Inferior parietal cortex (tissue), 1 donor: ENCODE measurements at regions not wholly inside any gene's neighbourhood (a gene's known extent, or its start where the extent isn't known, plus 50 kb on each side); places are given as distances from the start of the nearest gene placed in this dataset.

Experiments
- DNase-seq: peaks from one replicate; pipeline ENCODE4 v3.0.0-alpha.2; 2016; ENCODE audit errors: extremely low spot score

- no peak for DNase-seq
Observed at GRCh38 chr7:156127166-156128134, 315.2 kb upstream of the SHH start.

GRCh38 chr7:156125841-156126730 lies 313.8 kb upstream of the SHH start:
- no peak for DNase-seq

- DNase-seq = no peak
Observed at GRCh38 chr7:156124356-156124755, 312.1 kb upstream of the SHH start.

GRCh38 chr7:156123362-156123761 lies 311.1 kb upstream of the SHH start:
- no peak for DNase-seq

GRCh38 chr7:156122752-156123354 lies 310.6 kb upstream of the SHH start:
- DNase-seq = no peak

- DNase-seq = no peak
Observed at GRCh38 chr7:156121956-156122355, 309.7 kb upstream of the SHH start.

- no peak for DNase-seq
Observed at GRCh38 chr7:156121434-156121833, 309.2 kb upstream of the SHH start.

GRCh38 chr7:156120552-156120951 lies 308.3 kb upstream of the SHH start:
- no peak for DNase-seq

- no peak for DNase-seq
Observed at GRCh38 chr7:156119771-156120170, 307.5 kb upstream of the SHH start.

- no peak for DNase-seq
Observed at GRCh38 chr7:156118248-156118645, 306.0 kb upstream of the SHH start.

GRCh38 chr7:156117542-156118247 lies 305.4 kb upstream of the SHH start:
- no peak for DNase-seq

GRCh38 chr7:156116514-156117215 lies 304.4 kb upstream of the SHH start:
- DNase-seq = no peak

- DNase-seq = no peak
Observed at GRCh38 chr7:156115582-156115981, 303.3 kb upstream of the SHH start.

- DNase-seq = no peak
Observed at GRCh38 chr7:156113731-156114130, 301.5 kb upstream of the SHH start.

GRCh38 chr7:156109988-156110387 lies 297.7 kb upstream of the SHH start:
- DNase-seq = no peak

GRCh38 chr7:156109076-156109475 lies 296.8 kb upstream of the SHH start:
- no peak for DNase-seq

GRCh38 chr7:156107957-156108356 lies 295.7 kb upstream of the SHH start:
- DNase-seq = no peak

- DNase-seq = no peak
Observed at GRCh38 chr7:156106107-156106426, 293.8 kb upstream of the SHH start.

GRCh38 chr7:156105337-156106106 lies 293.3 kb upstream of the SHH start:
- DNase-seq = no peak
